HepG2 (cell line): ENCODE measurements at regions not wholly inside any gene's neighbourhood (a gene's known extent, or its start where the extent isn't known, plus 50 kb on each side); places are given as distances from the start of the nearest gene placed in this dataset.
A peak's percentile ranks its signal among the peaks of the same experiment; 100 is the strongest.

Experiments
- CENPX ChIP-seq: sonication (generic); formaldehyde crosslinking; IDR thresholded peaks from 2 replicates; pipeline ENCODE4 v1.9.0; 2021; ENCODE audit warnings: mild to moderate bottlenecking, missing genetic modification reagents, moderate library complexity
- DNMT3B ChIP-seq: conservative IDR thresholded peaks from 2 replicates; pipeline ENCODE4 v1.6.1; 2016; ENCODE audit warnings: missing biosample characterization, control low read depth
- EHMT2 ChIP-seq: fragments of 200-600 bp; sonication (generic); IDR thresholded peaks from 2 replicates; pipeline ENCODE4 v1.7.0; 2017; ENCODE audit warnings: antibody characterized with exemption, low read depth, low read length, borderline replicate concordance
- KLF13 ChIP-seq: sonication (generic); formaldehyde crosslinking; IDR thresholded peaks from 2 replicates; pipeline ENCODE4 v1.4.0; 2020; ENCODE audit warnings: mild to moderate bottlenecking, missing genetic modification reagents
- MED8 ChIP-seq: sonication (generic); formaldehyde crosslinking; IDR thresholded peaks from 2 replicates; pipeline ENCODE4 v1.8.1; 2023; ENCODE audit warnings: mild to moderate bottlenecking, missing genetic modification reagents; ENCODE audit not compliant: insufficient replicate concordance
- SMARCE1 ChIP-seq: fragments of 450-650 bp; IDR thresholded peaks from 2 replicates; pipeline ENCODE4 v1.6.1; 2017; ENCODE audit warnings: borderline replicate concordance
- ZNF138 ChIP-seq: sonication (generic); formaldehyde crosslinking; IDR thresholded peaks from 2 replicates; pipeline ENCODE4 v1.5.0; 2020; ENCODE audit warnings: mild to moderate bottlenecking, low read depth, missing genetic modification reagents
- ZNF260 ChIP-seq: sonication (generic); formaldehyde crosslinking; IDR thresholded peaks from 2 replicates; pipeline ENCODE4 v1.4.0; 2020; ENCODE audit warnings: missing genetic modification reagents, low read depth, mild to moderate bottlenecking, borderline replicate concordance
- ZNF331 ChIP-seq: sonication (generic); formaldehyde crosslinking; IDR thresholded peaks from 2 replicates; pipeline ENCODE4 v1.4.0; 2020; ENCODE audit warnings: missing genetic modification reagents
- ZNF337 ChIP-seq: sonication (generic); formaldehyde crosslinking; IDR thresholded peaks from 2 replicates; pipeline ENCODE4 v1.5.1; 2020; ENCODE audit warnings: missing genetic modification reagents, low read depth, mild to moderate bottlenecking, borderline replicate concordance
- ZSCAN25 ChIP-seq: sonication (generic); formaldehyde crosslinking; IDR thresholded peaks from 2 replicates; pipeline ENCODE4 v1.8.0; 2022; ENCODE audit warnings: mild to moderate bottlenecking, missing genetic modification reagents
- TF ChIP-seq, protein P1 (sequence below): sonication (generic); formaldehyde crosslinking; IDR thresholded peaks from 2 replicates; pipeline ENCODE4 v1.8.0; 2022; ENCODE audit warnings: low read depth, missing genetic modification reagents
- TF ChIP-seq, protein P2 (sequence below): sonication (generic); formaldehyde crosslinking; IDR thresholded peaks from 2 replicates; pipeline ENCODE4 v1.5.1; 2020; ENCODE audit warnings: mild to moderate bottlenecking, missing genetic modification reagents, moderate library complexity
- TF ChIP-seq, protein P3 (sequence below), 2 experiments: fragments of 450-650 bp in 1 of 2; sonication (generic) in 1 of 2; formaldehyde crosslinking in 1 of 2; IDR thresholded peaks; 2 replicates each; pipeline versions ENCODE4 v1.6.1 to v1.8.0; 2016 to 2022; ENCODE audit warnings: antibody characterized with exemption in 1 of 2, mild to moderate bottlenecking in 1 of 2, missing genetic modification reagents in 1 of 2

DNA sequence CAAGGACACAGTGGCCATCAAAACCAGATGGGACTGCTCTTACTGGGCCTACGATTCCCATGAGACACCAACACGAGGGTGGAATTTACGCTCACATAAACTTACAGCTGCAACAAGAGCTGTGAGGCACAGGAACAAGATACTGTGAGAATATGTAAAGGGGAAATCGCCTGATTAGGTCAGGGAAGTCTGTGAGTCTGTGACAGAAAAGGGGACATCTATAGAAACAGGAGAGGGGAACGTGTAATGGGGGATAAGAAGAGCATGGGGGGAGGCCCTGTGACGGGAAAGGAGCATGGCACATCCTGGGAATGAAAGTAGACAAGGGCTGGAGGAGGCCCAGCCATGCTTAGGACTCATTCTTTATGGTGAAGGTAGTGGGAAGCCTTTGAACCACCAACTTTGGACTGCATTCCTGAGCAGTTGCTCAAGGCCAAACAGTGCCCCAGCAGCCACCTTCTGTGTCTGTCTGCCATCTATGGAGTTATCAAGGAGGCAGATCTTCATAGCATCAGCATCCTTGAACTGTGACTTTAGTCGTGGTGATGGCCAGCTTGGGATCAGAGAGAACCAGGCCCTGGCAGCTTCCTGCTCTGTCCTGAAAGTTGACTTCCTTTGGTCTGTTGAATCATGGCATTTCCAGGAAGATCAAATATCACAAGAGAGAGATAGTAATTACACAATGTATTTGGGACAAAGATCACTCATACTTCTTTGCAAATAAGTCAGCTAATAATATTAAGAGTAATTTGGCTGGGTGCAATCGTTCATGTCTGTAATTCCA is 87.9 kb upstream of the FAM169A start (continued):
- TF ChIP-seq, protein P1, sequence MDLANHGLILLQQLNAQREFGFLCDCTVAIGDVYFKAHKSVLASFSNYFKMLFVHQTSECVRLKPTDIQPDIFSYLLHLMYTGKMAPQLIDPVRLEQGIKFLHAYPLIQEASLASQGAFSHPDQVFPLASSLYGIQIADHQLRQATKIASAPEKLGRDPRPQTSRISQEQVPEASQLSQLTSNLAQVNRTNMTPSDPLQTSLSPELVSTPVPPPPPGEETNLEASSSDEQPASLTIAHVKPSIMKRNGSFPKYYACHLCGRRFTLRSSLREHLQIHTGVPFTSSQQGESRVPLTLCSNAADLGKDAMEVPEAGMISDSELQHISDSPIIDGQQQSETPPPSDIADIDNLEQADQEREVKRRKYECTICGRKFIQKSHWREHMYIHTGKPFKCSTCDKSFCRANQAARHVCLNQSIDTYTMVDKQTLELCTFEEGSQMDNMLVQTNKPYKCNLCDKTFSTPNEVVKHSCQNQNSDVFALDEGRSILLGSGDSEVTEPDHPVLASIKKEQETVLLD = no peak
- TF ChIP-seq, protein P2, sequence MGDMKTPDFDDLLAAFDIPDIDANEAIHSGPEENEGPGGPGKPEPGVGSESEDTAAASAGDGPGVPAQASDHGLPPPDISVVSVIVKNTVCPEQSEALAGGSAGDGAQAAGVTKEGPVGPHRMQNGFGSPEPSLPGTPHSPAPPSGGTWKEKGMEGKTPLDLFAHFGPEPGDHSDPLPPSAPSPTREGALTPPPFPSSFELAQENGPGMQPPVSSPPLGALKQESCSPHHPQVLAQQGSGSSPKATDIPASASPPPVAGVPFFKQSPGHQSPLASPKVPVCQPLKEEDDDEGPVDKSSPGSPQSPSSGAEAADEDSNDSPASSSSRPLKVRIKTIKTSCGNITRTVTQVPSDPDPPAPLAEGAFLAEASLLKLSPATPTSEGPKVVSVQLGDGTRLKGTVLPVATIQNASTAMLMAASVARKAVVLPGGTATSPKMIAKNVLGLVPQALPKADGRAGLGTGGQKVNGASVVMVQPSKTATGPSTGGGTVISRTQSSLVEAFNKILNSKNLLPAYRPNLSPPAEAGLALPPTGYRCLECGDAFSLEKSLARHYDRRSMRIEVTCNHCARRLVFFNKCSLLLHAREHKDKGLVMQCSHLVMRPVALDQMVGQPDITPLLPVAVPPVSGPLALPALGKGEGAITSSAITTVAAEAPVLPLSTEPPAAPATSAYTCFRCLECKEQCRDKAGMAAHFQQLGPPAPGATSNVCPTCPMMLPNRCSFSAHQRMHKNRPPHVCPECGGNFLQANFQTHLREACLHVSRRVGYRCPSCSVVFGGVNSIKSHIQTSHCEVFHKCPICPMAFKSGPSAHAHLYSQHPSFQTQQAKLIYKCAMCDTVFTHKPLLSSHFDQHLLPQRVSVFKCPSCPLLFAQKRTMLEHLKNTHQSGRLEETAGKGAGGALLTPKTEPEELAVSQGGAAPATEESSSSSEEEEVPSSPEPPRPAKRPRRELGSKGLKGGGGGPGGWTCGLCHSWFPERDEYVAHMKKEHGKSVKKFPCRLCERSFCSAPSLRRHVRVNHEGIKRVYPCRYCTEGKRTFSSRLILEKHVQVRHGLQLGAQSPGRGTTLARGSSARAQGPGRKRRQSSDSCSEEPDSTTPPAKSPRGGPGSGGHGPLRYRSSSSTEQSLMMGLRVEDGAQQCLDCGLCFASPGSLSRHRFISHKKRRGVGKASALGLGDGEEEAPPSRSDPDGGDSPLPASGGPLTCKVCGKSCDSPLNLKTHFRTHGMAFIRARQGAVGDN (CRISPR knock-in tag) = peak; percentile 35; the same call in 1 of the 2 replicates
- TF ChIP-seq DNMT3B (CRISPR knock-in tag) (no peak), ZNF337 (no peak), SMARCE1 (no peak; the same call in 1 of the 2 replicates), ZNF331 (CRISPR knock-in tag) (0 out of 2 replicates have a peak, but pooled peaks have one; percentile 19), KLF13 (CRISPR knock-in tag) (no peak), CENPX (CRISPR knock-in tag) (no peak), ZNF138 (CRISPR knock-in tag) (no peak), ZNF260 (CRISPR knock-in tag) (no peak), MED8 (CRISPR knock-in tag) (peak; percentile 80), EHMT2 (no peak; the same call in 1 of the 2 replicates), ZSCAN25 (CRISPR knock-in tag) (no peak)
- TF ChIP-seq, protein P3, sequence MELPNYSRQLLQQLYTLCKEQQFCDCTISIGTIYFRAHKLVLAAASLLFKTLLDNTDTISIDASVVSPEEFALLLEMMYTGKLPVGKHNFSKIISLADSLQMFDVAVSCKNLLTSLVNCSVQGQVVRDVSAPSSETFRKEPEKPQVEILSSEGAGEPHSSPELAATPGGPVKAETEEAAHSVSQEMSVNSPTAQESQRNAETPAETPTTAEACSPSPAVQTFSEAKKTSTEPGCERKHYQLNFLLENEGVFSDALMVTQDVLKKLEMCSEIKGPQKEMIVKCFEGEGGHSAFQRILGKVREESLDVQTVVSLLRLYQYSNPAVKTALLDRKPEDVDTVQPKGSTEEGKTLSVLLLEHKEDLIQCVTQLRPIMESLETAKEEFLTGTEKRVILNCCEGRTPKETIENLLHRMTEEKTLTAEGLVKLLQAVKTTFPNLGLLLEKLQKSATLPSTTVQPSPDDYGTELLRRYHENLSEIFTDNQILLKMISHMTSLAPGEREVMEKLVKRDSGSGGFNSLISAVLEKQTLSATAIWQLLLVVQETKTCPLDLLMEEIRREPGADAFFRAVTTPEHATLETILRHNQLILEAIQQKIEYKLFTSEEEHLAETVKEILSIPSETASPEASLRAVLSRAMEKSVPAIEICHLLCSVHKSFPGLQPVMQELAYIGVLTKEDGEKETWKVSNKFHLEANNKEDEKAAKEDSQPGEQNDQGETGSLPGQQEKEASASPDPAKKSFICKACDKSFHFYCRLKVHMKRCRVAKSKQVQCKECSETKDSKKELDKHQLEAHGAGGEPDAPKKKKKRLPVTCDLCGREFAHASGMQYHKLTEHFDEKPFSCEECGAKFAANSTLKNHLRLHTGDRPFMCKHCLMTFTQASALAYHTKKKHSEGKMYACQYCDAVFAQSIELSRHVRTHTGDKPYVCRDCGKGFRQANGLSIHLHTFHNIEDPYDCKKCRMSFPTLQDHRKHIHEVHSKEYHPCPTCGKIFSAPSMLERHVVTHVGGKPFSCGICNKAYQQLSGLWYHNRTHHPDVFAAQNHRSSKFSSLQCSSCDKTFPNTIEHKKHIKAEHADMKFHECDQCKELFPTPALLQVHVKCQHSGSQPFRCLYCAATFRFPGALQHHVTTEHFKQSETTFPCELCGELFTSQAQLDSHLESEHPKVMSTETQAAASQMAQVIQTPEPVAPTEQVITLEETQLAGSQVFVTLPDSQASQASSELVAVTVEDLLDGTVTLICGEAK (IDR thresholded peaks at IDR 0.05) = no peak
- TF ChIP-seq, protein P3 (CRISPR knock-in tag; IDR thresholded peaks at IDR 0.05) = no peak
